ENCODE measurements at regions not wholly inside any gene's neighbourhood (a gene's known extent, or its start where the extent isn't known, plus 50 kb on each side); places are given as distances from the start of the nearest gene placed in this dataset.

DNA sequence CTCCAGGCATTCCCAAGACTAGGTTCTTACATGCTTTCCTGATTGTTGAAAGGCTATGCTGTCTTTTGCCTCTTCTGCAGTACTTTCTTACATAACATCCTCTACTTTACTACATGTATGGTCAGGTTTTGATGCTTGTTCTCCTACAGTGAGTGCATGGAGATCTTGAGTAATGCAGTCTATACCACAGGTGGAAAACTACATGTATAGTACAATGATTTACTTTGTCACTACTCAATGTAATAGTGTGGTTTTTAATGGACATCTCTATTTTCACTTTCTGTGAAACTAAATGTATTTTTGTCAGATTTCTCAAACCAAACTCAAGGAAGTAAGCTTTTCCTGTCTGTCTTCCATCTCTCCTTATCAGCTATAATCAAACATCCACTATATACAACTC is 657.0 kb downstream of the TUSC7 start:
- no peak overlapping the region for H3K4me3 ChIP-seq (replicated peaks in 1 of 3)
- H3K9me3 ChIP-seq, result no peaks in the 10 kb centered on the region
- no peaks in the 10 kb centered on the region for H3K36me3 ChIP-seq
- DNase-seq, result no peak
- no peak overlapping the region for H3K27ac ChIP-seq
- H3K27me3 ChIP-seq, result no peaks in the 10 kb centered on the region
- H3K4me1 ChIP-seq, result no peaks in the 10 kb centered on the region
- TF ChIP-seq, protein P1, sequence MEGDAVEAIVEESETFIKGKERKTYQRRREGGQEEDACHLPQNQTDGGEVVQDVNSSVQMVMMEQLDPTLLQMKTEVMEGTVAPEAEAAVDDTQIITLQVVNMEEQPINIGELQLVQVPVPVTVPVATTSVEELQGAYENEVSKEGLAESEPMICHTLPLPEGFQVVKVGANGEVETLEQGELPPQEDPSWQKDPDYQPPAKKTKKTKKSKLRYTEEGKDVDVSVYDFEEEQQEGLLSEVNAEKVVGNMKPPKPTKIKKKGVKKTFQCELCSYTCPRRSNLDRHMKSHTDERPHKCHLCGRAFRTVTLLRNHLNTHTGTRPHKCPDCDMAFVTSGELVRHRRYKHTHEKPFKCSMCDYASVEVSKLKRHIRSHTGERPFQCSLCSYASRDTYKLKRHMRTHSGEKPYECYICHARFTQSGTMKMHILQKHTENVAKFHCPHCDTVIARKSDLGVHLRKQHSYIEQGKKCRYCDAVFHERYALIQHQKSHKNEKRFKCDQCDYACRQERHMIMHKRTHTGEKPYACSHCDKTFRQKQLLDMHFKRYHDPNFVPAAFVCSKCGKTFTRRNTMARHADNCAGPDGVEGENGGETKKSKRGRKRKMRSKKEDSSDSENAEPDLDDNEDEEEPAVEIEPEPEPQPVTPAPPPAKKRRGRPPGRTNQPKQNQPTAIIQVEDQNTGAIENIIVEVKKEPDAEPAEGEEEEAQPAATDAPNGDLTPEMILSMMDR (IDR thresholded peaks at IDR 0.05), result no peak
- no peak for TF ChIP-seq POLR2A (IDR thresholded peaks at IDR 0.05)
- intact Hi-C loops (cut with DNase I), result no loop called here

DNA sequence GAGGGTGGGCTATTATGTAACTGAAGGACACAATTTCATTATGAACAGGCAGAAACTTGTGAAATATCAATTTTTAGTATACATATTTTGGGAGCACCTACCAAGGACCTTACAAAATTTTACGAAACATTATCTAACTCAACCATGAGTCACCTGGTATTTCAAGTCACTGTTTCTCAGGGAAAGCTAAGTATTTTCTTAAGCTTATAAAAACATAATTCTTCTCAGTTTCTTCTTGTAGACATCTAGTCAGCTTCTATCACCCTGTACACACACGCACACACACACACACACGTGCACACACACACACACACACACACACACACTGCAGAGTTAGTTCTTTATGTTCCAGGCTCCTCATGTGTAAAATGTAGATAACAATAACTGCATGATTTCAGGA is 658.3 kb downstream of the TUSC7 start:
- H3K27ac ChIP-seq, result no peak overlapping the region

DNA sequence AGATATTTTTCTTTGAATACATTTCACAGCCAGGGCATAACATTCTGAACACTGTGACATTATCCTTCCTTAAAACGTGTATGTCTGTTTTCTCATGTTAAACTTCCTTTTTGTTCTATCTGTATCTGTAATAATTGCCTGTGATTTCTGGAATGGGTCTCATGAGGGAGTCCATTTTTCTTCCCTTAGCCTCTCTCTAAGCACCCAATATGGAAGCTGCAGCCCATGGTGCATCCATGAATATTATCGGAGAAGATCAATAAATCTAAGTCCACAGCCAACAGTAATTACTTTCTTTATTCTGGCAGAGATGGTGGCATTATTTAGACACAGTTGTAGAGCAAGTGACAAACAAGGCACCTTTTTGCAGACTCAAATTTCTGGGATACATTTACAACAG is 671.1 kb downstream of the TUSC7 start:
- DNase-seq, result no peak
- Histone ChIP-seq H3K4me3 (replicated peaks in 1 of 3) (no peak overlapping the region), H3K36me3 (no peaks in the 10 kb centered on the region), H3K4me1 (no peaks in the 10 kb centered on the region), H3K9me3 (no peaks in the 10 kb centered on the region), H3K27me3 (no peaks in the 10 kb centered on the region), H3K27ac (no peak overlapping the region)
- intact Hi-C loops (cut with DNase I), result no loop called here
- no peak for TF ChIP-seq POLR2A (IDR thresholded peaks at IDR 0.05)
- TF ChIP-seq, protein P1 (IDR thresholded peaks at IDR 0.05), result no peak
- WGBS, 2 donors, result 80 to 82% methylated on average over 2 of the region's 2 CpGs

More for the DNA sequence above, 658.3 kb downstream of the TUSC7 start:
- H3K9me3 ChIP-seq, result no peaks in the 10 kb centered on the region
- DNase-seq, result no peak
- TF ChIP-seq, protein P1 (IDR thresholded peaks at IDR 0.05), result no peak
- TF ChIP-seq POLR2A (IDR thresholded peaks at IDR 0.05), result no peak
- intact Hi-C loops (cut with DNase I), result no loop called here
- H3K36me3 ChIP-seq, result no peaks in the 10 kb centered on the region
- WGBS, 2 donors, result 85 to 87% methylated on average over 3 of the region's 3 CpGs
- no peaks in the 10 kb centered on the region for H3K4me1 ChIP-seq
- no peaks in the 10 kb centered on the region for H3K27me3 ChIP-seq
- no peak overlapping the region for H3K4me3 ChIP-seq (replicated peaks in 1 of 3)

DNA sequence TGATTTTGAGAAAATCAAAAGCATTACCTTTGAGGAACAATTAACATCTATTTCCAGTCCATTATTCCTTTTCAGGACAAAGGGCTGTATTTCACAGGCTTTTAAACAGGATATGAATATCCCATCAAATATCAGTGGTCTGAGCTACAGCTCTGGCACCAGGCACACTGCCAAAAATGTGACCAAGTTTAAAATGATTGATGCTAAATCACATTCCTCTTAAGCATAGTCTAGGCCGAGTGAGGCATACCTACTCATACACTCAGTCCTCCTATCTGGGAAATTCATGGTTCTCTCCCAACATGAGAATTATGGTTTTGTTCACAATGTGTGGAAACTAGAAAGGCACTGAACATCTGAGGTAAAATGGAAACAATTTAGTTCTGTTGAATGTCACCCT is 683.5 kb downstream of the TUSC7 start:
- H3K36me3 ChIP-seq, result no peaks in the 10 kb centered on the region
- TF ChIP-seq POLR2A (IDR thresholded peaks at IDR 0.05), result no peak
- TF ChIP-seq, protein P1 (IDR thresholded peaks at IDR 0.05), result no peak
- no peak overlapping the region for H3K27ac ChIP-seq
- no peaks in the 10 kb centered on the region for H3K27me3 ChIP-seq
- intact Hi-C loops (cut with DNase I), result no loop called here
- H3K9me3 ChIP-seq, result no peaks in the 10 kb centered on the region
- no peak overlapping the region for H3K4me3 ChIP-seq (replicated peaks in 1 of 3)
- H3K4me1 ChIP-seq, result no peaks in the 10 kb centered on the region
- DNase-seq, result no peak
- WGBS, 2 donors, result 70 to 77% methylated on average over 1 of the region's 1 CpG

DNA sequence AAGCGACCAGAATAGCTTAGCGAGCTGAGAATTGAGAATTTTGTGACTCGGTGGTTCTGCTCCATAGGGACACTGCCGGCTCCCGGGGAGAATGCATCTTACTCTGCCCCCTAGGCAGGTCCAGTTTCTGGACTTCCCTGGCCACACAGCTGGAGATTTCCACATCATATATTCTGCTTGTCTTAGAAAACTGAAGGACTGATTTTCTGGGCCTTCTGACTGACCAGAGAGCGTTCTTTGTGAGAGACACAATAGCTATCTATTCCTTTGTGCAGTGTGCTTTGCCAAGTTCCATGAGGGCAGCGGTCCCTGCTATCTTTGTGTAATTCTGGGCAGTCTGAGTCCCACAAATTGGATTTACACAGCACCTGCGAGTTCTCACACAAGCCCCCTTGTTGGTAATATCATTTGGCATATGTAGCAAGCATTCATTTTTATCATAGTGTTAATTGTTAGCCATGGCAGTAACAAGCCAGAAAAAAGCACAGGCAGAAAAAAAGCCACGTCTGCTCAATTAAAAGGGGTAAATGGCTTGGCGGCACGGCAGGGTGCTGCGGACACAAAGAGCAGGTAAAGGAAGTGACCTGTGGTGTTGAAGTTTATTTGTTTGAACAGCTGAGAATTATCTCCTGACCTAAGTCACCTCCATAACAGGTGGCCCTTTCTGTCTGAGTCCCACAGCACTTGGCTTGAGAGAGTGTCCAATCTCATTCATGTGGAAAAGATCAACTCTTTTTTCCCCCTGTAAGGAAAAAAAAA is 688.7 kb downstream of the TUSC7 start:
- 42 to 45% methylated on average over 12 of the region's 12 CpGs for WGBS, 2 donors
- Histone ChIP-seq H3K27ac (no peak overlapping the region), H3K36me3 (no peaks in the 10 kb centered on the region), H3K4me3 (replicated peaks in 1 of 3) (no peak overlapping the region), H3K4me1 (no peaks in the 10 kb centered on the region), H3K9me3 (no peaks in the 10 kb centered on the region), H3K27me3 (no peaks in the 10 kb centered on the region)
- TF ChIP-seq POLR2A (IDR thresholded peaks at IDR 0.05), result no peak
- TF ChIP-seq, protein P1 (IDR thresholded peaks at IDR 0.05), result no peak
- DNase-seq, result no peak
- intact Hi-C loops (cut with DNase I), result no loop called here

Data from thyroid gland (tissue), 4 donors.